NCI-H510A (cell line): ENCODE measurements at regions not wholly inside any gene's neighbourhood (a gene's known extent, or its start where the extent isn't known, plus 50 kb on each side); places are given as distances from the start of the nearest gene placed in this dataset.

Source experiments
- DNase-seq: peaks from one replicate; lab custom pipeline; 2025; lab: John Stamatoyannopoulos, UW

DNA sequence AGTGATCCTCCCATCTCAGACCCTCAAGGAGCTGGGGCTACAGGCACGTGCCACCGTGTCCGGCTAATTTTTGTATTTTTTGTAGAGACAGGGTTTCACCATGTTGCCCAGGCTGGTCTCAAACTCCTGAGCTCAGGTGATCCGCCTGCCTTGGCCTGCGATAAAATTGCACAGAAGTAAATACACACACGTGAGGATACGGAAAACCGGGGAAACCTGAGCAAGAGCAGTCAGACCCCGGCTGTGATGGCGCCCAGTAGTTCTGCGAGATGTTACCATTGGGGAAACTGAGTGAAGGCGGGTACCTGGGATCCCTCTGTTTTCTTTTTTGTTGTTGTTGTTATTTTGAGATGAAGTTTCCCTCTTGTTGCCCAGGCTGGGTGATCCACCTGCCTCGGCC lies 114.9 kb downstream of the C9orf50 start:
- DNase-seq = no peak

GRCh38 chr9:129505270-129505902 lies 115.5 kb downstream of the C9orf50 start:
- DNase-seq = no peak

- no peak for DNase-seq
These were observed 116.5 kb downstream of the C9orf50 start for GRCh38 chr9:129504404-129504803.

DNA sequence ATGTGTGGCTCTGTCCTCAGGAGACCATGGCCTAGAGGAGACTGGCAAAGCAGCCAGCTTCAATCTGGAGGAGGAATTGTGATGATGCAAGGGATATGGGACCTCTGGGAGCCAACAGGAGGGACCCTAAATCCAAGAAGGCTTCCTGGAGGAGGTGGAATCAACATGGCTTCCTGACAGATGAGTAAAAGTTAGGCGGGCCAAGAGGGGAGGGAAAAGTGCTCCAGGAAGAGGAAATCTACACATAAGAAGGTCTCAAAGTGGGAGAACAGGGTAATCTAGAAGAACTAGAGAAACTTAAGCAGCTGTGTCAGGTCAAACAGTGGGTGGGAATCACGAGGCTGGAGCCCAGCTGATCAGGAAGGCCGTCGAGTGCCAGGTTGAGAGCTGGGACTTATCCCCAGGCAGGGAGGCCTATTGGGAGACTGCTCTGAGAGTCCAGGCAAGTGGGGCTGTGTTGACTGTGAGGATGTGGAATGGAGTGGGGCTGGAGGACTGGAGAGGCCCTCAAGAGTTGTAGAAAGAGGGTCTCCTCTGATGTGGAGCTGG lies 119.1 kb downstream of the C9orf50 start:
- DNase-seq = no peak

GRCh38 chr9:129500863-129501770 lies 119.8 kb downstream of the C9orf50 start:
- DNase-seq = no peak

DNA sequence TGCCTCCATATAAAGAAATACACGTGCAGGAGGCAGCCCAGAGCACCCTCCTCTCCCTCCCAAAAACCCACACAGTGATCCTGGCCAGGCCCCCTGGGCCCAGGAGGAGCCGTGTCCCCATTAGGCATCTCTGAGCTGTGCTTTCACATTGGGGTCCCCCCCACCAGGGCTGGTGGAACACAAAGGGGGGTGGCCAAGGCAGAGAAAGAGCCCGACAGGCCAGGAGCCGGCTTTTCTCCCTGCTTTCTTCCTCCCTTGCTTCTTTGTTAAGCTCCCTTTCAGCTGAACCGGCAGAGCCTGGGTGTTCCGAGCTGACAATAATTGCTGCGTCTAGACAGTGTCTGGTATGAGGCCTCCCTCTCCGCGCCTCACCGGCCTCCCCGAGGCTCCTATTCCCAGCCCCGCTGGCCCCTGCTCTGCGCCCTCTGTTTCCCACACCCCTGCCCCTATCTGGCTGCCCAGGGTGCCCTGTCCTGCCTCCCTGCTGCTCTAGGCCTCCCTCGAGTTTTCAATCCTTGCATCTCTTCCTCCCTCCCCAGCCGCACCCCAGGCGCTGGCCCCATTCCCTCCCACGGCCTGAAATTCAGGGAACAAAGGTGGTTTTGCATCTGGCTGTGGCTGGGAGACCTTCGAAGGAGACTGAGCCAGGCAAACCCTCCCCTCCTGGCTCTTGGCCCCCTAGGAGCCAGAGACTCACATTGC lies 120.6 kb downstream of the C9orf50 start:
- DNase-seq = no peak

DNA sequence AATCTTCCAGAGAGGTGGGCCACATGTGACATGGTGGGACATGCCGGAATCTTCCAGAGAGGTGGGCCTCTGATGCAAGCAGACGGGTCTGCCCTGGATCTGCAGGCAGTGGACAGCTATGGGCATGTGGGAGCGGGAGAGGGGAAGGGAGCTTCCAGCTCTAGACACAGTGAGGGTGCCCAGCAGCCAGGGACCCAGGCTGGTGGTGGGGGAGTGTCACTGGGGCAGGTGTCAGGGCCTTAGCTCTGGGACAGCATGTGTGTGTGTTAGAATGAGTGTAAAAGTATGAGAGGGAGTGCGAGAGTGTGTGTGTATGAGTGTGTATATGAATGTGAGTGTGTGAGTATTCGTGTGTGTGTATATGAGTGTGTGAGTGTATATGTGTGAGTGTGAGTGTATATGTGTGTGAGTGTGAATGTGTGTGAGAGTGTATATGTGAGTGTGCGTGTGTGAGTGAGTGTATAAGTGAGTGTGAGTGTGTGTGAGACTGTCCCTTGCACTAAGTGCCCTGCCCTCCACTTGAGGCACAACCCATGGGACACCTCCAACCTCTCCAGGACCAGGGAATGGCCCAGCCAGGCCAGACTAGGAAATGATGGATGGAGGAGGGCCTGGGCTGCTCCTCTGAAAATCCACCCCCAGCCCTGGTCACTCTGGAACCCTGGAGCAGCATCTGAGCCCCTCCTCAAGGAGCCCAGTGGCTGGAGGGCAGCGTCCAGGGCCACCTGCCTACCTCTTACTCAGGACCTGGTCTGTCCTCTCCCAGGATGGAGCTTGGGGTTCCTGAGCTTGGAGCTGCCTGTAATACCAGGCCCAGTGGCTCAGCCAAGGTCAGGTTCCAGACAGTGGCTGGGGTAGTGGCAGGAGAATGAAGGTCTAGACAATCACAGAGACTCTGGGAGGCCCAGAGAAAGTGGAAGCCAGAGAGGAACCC lies 122.2 kb downstream of the C9orf50 start:
- DNase-seq = no peak

- no peak for DNase-seq
These were observed 123.0 kb downstream of the C9orf50 start for GRCh38 chr9:129497813-129498450.

- peak; percentile 73 for DNase-seq
These were observed 123.7 kb downstream of the C9orf50 start for GRCh38 chr9:129497005-129497812.

DNA sequence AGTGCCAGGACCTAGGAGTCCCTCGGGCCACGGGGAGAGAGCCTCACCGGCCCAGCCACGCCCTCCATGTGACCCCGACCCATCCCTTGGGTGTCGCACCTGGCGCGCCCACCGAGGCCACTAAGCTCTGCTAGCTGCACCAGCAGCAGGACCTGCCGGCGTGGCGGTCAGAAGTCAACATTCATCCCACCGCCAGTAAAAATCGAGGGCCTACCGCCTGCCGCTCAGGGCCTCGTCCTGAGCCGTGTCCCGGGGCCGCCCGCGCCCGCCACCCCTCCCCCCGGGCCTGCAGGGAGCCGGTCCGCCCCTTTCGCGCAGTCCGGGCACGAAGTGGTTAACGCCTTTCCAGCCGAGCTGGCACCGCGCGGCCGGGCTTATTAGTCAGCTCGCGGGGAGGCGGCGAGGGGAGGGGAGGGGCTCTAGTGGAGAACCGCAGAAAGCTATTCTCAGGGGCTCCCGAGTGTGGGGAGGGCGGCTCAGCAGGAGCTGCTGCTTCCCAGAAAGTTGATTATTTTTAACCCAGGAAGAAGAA lies 124.4 kb downstream of the C9orf50 start:
- peak; percentile 93 for DNase-seq

GRCh38 chr9:129495620-129496472 lies 125.1 kb downstream of the C9orf50 start:
- peak; percentile 82 for DNase-seq

GRCh38 chr9:129494113-129494789 lies 126.7 kb downstream of the C9orf50 start:
- no peak for DNase-seq

GRCh38 chr9:129493706-129494047 lies 127.2 kb downstream of the C9orf50 start:
- no peak for DNase-seq

DNA sequence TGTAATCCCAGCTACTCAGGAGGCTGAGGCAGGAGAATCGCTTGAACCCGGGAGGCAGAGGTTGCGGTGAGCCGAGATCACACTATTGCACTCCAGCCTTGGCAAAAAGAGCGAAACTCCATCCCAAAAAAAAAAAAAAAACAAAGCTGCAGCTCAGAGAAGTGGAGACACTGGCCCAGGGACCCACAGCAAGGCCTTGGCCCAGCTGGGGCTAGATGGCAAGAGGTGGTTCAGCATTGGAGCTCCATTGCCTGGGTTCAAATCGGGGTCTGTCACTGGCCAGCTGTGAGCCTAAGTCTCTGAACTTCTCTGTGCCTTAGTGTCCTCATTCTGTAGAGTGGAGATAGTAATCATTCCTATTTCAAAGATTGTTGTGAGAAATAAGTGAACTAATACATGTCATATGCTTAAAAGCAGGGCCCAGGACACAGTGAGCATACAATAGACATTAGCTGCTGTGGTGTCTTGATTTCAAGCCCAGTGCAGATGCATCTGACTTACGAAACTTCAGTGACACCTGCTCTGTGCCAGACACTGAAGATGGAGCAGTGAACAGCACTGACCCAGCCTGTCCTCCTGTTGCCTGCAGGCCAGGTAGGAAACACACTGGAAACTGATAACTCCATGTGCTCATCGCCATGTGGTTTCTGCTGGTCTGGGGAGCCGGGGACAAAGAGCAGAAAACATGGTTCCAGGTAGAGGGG lies 127.7 kb downstream of the C9orf50 start:
- DNase-seq = no peak

GRCh38 chr9:129491487-129491855 lies 129.4 kb downstream of the C9orf50 start:
- DNase-seq = no peak

DNA sequence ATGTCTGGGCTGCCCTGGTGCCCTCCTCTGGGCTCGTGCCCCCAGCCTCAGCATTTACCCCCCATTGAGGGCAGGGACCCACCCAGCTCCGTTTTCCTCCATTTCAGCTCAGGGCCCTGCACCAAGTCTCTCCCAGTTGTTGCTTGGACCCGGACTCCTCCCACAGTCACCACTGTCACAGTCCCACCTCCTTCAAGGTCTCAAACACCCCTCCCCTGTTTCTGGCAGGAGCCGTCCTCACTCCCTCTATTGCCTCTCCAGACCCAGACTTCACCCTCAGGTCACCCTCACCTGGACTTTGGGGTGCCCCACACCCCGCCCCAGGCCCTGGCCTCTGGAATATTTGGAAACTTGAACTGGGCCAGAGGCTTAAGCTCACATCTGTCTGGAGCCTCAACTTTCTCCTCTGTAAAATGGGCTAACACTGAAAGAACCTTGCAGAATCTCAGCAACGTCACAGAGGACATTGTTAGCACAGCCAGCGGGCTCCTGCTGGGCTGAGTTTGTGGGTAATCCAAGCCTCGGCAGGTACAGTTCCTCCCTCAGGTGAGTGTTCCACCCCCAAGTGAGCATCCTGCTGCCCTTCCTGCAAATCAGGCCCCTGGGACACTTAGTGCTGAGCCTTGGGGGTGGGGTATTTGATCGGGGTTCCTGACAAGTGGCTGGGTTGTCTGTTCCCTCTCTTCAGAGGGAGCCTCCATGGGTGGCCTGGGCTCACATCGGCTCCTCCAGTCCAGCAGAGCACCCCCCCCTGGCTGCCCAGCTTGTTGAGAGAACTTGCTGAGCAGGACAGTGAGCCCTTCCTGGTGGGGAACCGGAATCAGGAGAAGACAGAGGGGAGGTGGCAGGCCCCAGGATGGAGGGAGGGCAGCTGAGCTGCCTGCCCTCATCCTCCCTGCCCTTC lies 130.1 kb downstream of the C9orf50 start:
- no peak for DNase-seq
